ENCODE measurements at regions not wholly inside any gene's neighbourhood (a gene's known extent, or its start where the extent isn't known, plus 50 kb on each side); places are given as distances from the start of the nearest gene placed in this dataset.

- Mint-ChIP-seq H3K4me3 (no peak overlapping the region), H3K27ac (no peak overlapping the region), H3K4me1 (peaks cover 19% of the 10 kb centered on the region), H3K9me3 (peaks cover 11% of the 10 kb centered on the region), H3K27me3 (ENCODE audit: low read depth, poor library complexity) (peaks cover 7% of the 10 kb centered on the region), H3K36me3 (ENCODE audit: low read depth) (no peaks in the 10 kb centered on the region)
- no peak for TF ChIP-seq CTCF (IDR thresholded peaks at IDR 0.05)
- DNase-seq = no peak
Observed at GRCh38 chr6:23013776-23014175, 444.4 kb downstream of the HDGFL1 start.

GRCh38 chr6:23016696-23017095 is 447.3 kb downstream of the HDGFL1 start:
- no peak overlapping the region for H3K27ac Mint-ChIP-seq
- H3K27me3 Mint-ChIP-seq (ENCODE audit: low read depth, poor library complexity) = peaks cover 4% of the 10 kb centered on the region
- no peak for TF ChIP-seq CTCF (IDR thresholded peaks at IDR 0.05)
- no peak overlapping the region for H3K4me3 Mint-ChIP-seq
- DNase-seq = no peak
- H3K36me3 Mint-ChIP-seq (ENCODE audit: low read depth) = no peaks in the 10 kb centered on the region
- H3K9me3 Mint-ChIP-seq = no peaks in the 10 kb centered on the region
- peaks cover 10% of the 10 kb centered on the region for H3K4me1 Mint-ChIP-seq

- Mint-ChIP-seq H3K36me3 (ENCODE audit: low read depth) (no peaks in the 10 kb centered on the region), H3K27ac (no peak overlapping the region), H3K27me3 (ENCODE audit: low read depth, poor library complexity) (no peaks in the 10 kb centered on the region), H3K4me3 (no peak overlapping the region), H3K9me3 (no peaks in the 10 kb centered on the region), H3K4me1 (peaks cover 10% of the 10 kb centered on the region)
- no peak for DNase-seq
- TF ChIP-seq CTCF (IDR thresholded peaks at IDR 0.05) = no peak
Observed at GRCh38 chr6:23021487-23021886, 452.1 kb downstream of the HDGFL1 start.

GRCh38 chr6:23027281-23027680 is 457.9 kb downstream of the HDGFL1 start:
- no peak for DNase-seq
- no peaks in the 10 kb centered on the region for H3K27me3 Mint-ChIP-seq (ENCODE audit: low read depth, poor library complexity)
- H3K9me3 Mint-ChIP-seq = no peaks in the 10 kb centered on the region
- no peak for TF ChIP-seq CTCF (IDR thresholded peaks at IDR 0.05)
- H3K4me1 Mint-ChIP-seq = peaks cover 34% of the 10 kb centered on the region
- no peaks in the 10 kb centered on the region for H3K36me3 Mint-ChIP-seq (ENCODE audit: low read depth)
- no peak overlapping the region for H3K27ac Mint-ChIP-seq
- no peak overlapping the region for H3K4me3 Mint-ChIP-seq

GRCh38 chr6:23031986-23032385 is 462.6 kb downstream of the HDGFL1 start:
- peaks cover 21% of the 10 kb centered on the region for H3K4me1 Mint-ChIP-seq
- no peak for TF ChIP-seq CTCF (IDR thresholded peaks at IDR 0.05)
- H3K27ac Mint-ChIP-seq = no peak overlapping the region
- H3K4me3 Mint-ChIP-seq = no peak overlapping the region
- H3K36me3 Mint-ChIP-seq (ENCODE audit: low read depth) = no peaks in the 10 kb centered on the region
- H3K9me3 Mint-ChIP-seq = no peaks in the 10 kb centered on the region
- DNase-seq = no peak
- H3K27me3 Mint-ChIP-seq (ENCODE audit: low read depth, poor library complexity) = no peaks in the 10 kb centered on the region

- H3K27ac Mint-ChIP-seq = no peak overlapping the region
- no peak for TF ChIP-seq CTCF (IDR thresholded peaks at IDR 0.05)
- H3K9me3 Mint-ChIP-seq = no peaks in the 10 kb centered on the region
- DNase-seq = no peak
- no peaks in the 10 kb centered on the region for H3K27me3 Mint-ChIP-seq (ENCODE audit: low read depth, poor library complexity)
- H3K36me3 Mint-ChIP-seq (ENCODE audit: low read depth) = no peaks in the 10 kb centered on the region
- H3K4me3 Mint-ChIP-seq = no peak overlapping the region
- no peaks in the 10 kb centered on the region for H3K4me1 Mint-ChIP-seq
Observed at GRCh38 chr6:23034926-23035325, 465.6 kb downstream of the HDGFL1 start.

Measured in nephron progenitor cell (in vitro differentiated cells).